Right lobe of liver (tissue), 6 donors: ENCODE measurements at regions not wholly inside any gene's neighbourhood (a gene's known extent, or its start where the extent isn't known, plus 50 kb on each side); places are given as distances from the start of the nearest gene placed in this dataset.

Source experiments
- ATAC-seq, 4 donors: fragments of 200-7000 bp; cut with Tn5 transposase; one replicate each; pipeline ENCODE4 v1.9.1; 2020; ENCODE audit warnings: mild to moderate bottlenecking in 4 of 4, moderate library complexity in 4 of 4
- DNase-seq, 3 donors: peaks; one replicate each; pipeline ENCODE4 v3.0.0-alpha.2; 2020
- H3K27ac ChIP-seq, 3 donors: fragments of 200-600 bp; one replicate each; pipeline ENCODE4 v1.8.0; 2022
- H3K27me3 ChIP-seq, 2 donors: fragments of 200-600 bp; one replicate each; pipeline ENCODE4 v1.8.0; 2022
- H3K36me3 ChIP-seq, 4 donors: fragments of 200-600 bp; sonication (generic) in 1 of 4; one replicate each; pipeline versions ENCODE4 v1.5.1 to v1.8.0; 2017 to 2022; ENCODE audit warnings: control low read depth in 1 of 4
- H3K4me1 ChIP-seq, 4 donors: fragments of 200-600 bp; sonication (generic) in 1 of 4; one replicate each; pipeline versions ENCODE4 v1.5.1 to v1.8.0; 2017 to 2022; ENCODE audit warnings: control low read depth in 1 of 4
- H3K4me3 ChIP-seq, 3 donors: fragments of 200-600 bp; one replicate each; pipeline ENCODE4 v1.8.0; 2022
- H3K9me3 ChIP-seq, 4 donors: fragments of 200-600 bp; sonication (generic) in 1 of 4; one replicate each; pipeline versions ENCODE4 v1.5.1 to v1.8.0; 2017 to 2022; ENCODE audit warnings: control low read depth in 1 of 4
- POLR2A ChIP-seq: fragments of 450-650 bp; IDR thresholded peaks from one replicate; pipeline ENCODE4 v1.6.1; 2017; ENCODE audit warnings: antibody characterized with exemption, mild to moderate bottlenecking
- WGBS: methylation state at CpG from one replicate; pipeline ENCODE4 v1.1.6; 2018; ENCODE audit warnings: low coverage, low lambda C conversion rate; ENCODE audit not compliant: insufficient coverage; ENCODE audit errors: missing lambda C conversion rate; 5-methylcytosine and 5-hydroxymethylcytosine counted together
- intact Hi-C, 2 donors: fragments of 100-400 bp; cut with DNase I; formaldehyde crosslinking; loops; one replicate each; pipeline versions ENCODE4 v1.11.2 to v1.14.1; 2022
- TF ChIP-seq, protein P1 (sequence below), 4 donors: fragments of 200-600 bp in 3 of 4; fragments of 450-650 bp in 1 of 4; IDR thresholded peaks; one replicate each; pipeline versions ENCODE4 v1.5.1 to v1.8.0; 2016 to 2022; ENCODE audit warnings: antibody characterized with exemption in 4 of 4, mild to moderate bottlenecking in 2 of 4
- donor health status: DM: no; HTN: yes; CAD: no.
- donor health status: DM: no; HTN: no; CAD: no.
- donor health status: DM: no; HTN: no; CAD: no.
- donor health status: DM: no; HTN: yes; CAD: no.
- donor health status: DM: no; HTN: yes; CAD: no.

DNA sequence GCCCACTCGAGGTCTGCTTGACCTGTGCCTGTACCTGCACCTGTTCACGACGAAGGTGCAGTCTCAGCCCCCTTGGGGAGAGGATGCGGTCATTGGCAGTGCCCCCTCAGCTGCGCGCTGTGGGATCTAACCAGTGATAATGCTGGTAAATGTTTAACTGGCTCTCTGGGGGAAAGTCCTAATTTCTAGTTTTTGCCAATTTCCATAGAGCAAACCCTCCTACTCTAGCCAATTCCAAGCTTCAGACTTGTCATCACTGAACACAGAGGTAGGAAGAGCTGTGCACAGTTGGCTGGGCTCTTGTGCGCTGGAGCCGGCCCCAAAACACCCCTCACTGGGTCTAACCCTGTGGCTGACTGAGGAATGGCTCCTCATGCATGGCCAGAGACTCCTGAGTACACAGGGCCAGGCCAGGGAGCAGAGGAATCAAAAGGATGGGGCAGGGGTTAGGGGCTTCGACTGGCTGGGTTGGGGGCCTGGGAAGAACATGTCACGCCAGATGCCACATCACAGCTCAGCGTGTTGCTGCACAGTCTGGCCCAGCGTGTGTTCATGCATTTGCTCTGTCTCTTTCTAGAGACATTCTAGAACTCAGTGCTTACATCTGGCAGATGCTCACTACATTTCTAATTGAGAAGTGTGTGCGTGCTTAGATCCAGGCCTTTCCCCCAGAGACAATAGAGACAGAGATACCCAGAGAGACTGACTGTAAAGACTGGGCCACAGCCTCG, 270.8 kb downstream of the BCOR start:
- 55% methylated on average over 9 of the region's 14 CpGs for WGBS
- ATAC-seq = peak; percentile 62 to 73 (median 66)
- Histone ChIP-seq H3K4me1 (peaks cover 0 to 27% (median 10%) of the 10 kb centered on the region in 4 donors), H3K36me3 (no peaks in the 10 kb centered on the region), H3K27ac (peak overlapping the region in 2 of 3 donors; percentile 29 to 37), H3K27me3 (no peaks in the 10 kb centered on the region), H3K4me3 (no peak overlapping the region), H3K9me3 (no peaks in the 10 kb centered on the region)
- DNase-seq = peak in 1 of 3 donors; percentile 45
- intact Hi-C loops = no loop called here
- TF ChIP-seq, protein P1, sequence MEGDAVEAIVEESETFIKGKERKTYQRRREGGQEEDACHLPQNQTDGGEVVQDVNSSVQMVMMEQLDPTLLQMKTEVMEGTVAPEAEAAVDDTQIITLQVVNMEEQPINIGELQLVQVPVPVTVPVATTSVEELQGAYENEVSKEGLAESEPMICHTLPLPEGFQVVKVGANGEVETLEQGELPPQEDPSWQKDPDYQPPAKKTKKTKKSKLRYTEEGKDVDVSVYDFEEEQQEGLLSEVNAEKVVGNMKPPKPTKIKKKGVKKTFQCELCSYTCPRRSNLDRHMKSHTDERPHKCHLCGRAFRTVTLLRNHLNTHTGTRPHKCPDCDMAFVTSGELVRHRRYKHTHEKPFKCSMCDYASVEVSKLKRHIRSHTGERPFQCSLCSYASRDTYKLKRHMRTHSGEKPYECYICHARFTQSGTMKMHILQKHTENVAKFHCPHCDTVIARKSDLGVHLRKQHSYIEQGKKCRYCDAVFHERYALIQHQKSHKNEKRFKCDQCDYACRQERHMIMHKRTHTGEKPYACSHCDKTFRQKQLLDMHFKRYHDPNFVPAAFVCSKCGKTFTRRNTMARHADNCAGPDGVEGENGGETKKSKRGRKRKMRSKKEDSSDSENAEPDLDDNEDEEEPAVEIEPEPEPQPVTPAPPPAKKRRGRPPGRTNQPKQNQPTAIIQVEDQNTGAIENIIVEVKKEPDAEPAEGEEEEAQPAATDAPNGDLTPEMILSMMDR (IDR thresholded peaks at IDR 0.05) = no peak
- no peak for TF ChIP-seq POLR2A

- Histone ChIP-seq H3K4me1 (peaks cover 0 to 27% (median 10%) of the 10 kb centered on the region in 4 donors), H3K27ac (no peak overlapping the region), H3K4me3 (no peak overlapping the region), H3K9me3 (no peaks in the 10 kb centered on the region), H3K27me3 (no peaks in the 10 kb centered on the region), H3K36me3 (no peaks in the 10 kb centered on the region)
- no peak for ATAC-seq
- TF ChIP-seq, protein P1 (IDR thresholded peaks at IDR 0.05) = no peak
- TF ChIP-seq POLR2A = no peak
- intact Hi-C loops = no loop called here
- 84% methylated on average over 7 of the region's 14 CpGs for WGBS
- DNase-seq = no peak
These were observed 269.8 kb downstream of the BCOR start for GRCh38 chrX:39827951-39828350.

DNA sequence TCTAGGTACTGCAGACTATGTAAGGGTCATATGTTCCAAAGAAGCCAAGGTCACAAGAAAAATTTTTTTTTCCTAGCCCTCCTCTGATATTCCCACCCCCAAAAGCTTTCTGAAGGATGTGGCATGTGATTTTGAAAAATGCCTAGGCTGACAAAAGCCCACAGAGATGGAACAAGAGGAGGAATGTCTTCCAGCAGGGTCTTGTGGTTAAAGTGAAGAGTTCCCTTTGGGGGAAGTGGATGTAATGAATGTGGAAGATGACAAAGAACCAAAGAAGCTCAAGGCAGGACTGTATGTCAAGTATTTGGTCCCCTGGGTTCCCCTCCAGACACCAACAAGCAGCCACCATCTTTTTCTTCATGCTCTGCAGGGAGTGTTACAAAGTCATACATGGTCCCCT, 268.8 kb downstream of the BCOR start:
- Histone ChIP-seq H3K27ac (no peak overlapping the region), H3K36me3 (no peaks in the 10 kb centered on the region), H3K9me3 (no peaks in the 10 kb centered on the region), H3K27me3 (no peaks in the 10 kb centered on the region), H3K4me1 (peaks cover 0 to 25% (median 10%) of the 10 kb centered on the region in 4 donors), H3K4me3 (no peak overlapping the region)
- no peak for ATAC-seq
- no peak for DNase-seq
- TF ChIP-seq POLR2A = no peak
- intact Hi-C loops = no loop called here

GRCh38 chrX:39829965-39830364, 267.8 kb downstream of the BCOR start:
- H3K36me3 ChIP-seq = no peaks in the 10 kb centered on the region
- DNase-seq = peak in 1 of 3 donors; percentile 61
- TF ChIP-seq, protein P1 (IDR thresholded peaks at IDR 0.05) = no peak
- no peak for TF ChIP-seq POLR2A
- H3K4me3 ChIP-seq = no peak overlapping the region
- ATAC-seq = peak; percentile 56 to 79 (median 70)
- peaks cover 0 to 25% (median 10%) of the 10 kb centered on the region in 4 donors for H3K4me1 ChIP-seq
- no peaks in the 10 kb centered on the region for H3K9me3 ChIP-seq
- no peaks in the 10 kb centered on the region for H3K27me3 ChIP-seq
- intact Hi-C loops = no loop called here
- peak overlapping the region in 2 of 3 donors; percentile 50 to 56 for H3K27ac ChIP-seq
- WGBS = 60% methylated on average over 1 of the region's 1 CpG

DNA sequence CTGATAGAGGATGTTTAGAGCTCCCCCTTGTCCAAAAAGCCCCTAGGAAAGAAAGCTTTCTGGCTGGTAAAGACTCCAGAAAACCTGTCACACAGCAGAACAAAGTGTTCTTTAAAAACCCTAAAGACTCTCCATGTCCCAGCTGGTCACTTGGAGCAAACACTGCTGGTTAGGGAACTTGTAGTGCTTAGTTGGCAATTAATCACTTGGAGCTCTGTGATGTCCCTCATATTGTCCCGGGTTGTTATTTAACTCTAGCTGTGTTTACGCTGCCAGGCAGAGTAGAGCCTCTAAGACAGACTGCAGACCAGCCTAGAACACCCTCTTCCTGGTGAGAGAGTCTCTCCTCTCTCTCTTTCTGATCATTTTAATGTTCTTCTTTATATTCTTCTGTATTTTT, 267.3 kb downstream of the BCOR start:
- intact Hi-C loops = no loop called here
- DNase-seq (peak in 1 of 3 donors; percentile 52), ATAC-seq (peak; percentile 79 to 86 (median 81))
- H3K27me3 ChIP-seq = no peaks in the 10 kb centered on the region
- peak overlapping the region in 2 of 3 donors; percentile 50 to 56 for H3K27ac ChIP-seq
- no peaks in the 10 kb centered on the region for H3K9me3 ChIP-seq
- TF ChIP-seq POLR2A = no peak
- TF ChIP-seq, protein P1 (IDR thresholded peaks at IDR 0.05) = no peak
- H3K4me3 ChIP-seq = no peak overlapping the region
- H3K4me1 ChIP-seq = peaks cover 0 to 25% (median 10%) of the 10 kb centered on the region in 4 donors
- no peaks in the 10 kb centered on the region for H3K36me3 ChIP-seq
- 30% methylated on average over 1 of the region's 2 CpGs for WGBS
